SK-N-SH (cell line): ENCODE measurements at regions not wholly inside any gene's neighbourhood (a gene's known extent, or its start where the extent isn't known, plus 50 kb on each side); places are given as distances from the start of the nearest gene placed in this dataset.

ENCODE experiments used
- CTCF ChIA-PET: fragments of 300-600, 350-600 bp; formaldehyde crosslinking; extraction: SDS; loops from one replicate; lab custom pipeline; 2021; lab: Yijun Ruan, JAX
- POLR2A ChIA-PET: fragments of 350-600 bp; sonication (Branson Sonifier 250); formaldehyde crosslinking; extraction: SDS; loops from one replicate; lab custom pipeline; 2020; ENCODE audit warnings: antibody characterized with exemption, inconsistent platforms; lab: Yijun Ruan, JAX
- DNase-seq: peaks from one replicate; pipeline ENCODE4 v3.0.0; 2012
- H2AFZ ChIP-seq: fragments of 200-600 bp; sonication (generic); 2 replicates; pipeline ENCODE4 v1.8.1; 2016; ENCODE audit warnings: antibody characterized with exemption, mild to moderate bottlenecking, low read depth
- H3F3A ChIP-seq: fragments of 200-600 bp; sonication (generic); replicated peaks from 2 replicates; pipeline ENCODE3; 2016; ENCODE audit warnings: antibody characterized with exemption, mild to moderate bottlenecking; ENCODE audit not compliant: insufficient read depth
- H3K27ac ChIP-seq, 2 experiments: fragments of 200-500 bp in 1 of 2; fragments of 200-600 bp in 1 of 2; sonication (Bioruptor generic) in 1 of 2; sonication (generic), shearing (Covaris generic) in 1 of 2; 2 replicates each; pipeline versions ENCODE4 v1.5.1 to v1.6.1; 2014 to 2016; ENCODE audit warnings: low read depth in 2 of 2, inconsistent platforms in 1 of 2, low read length in 1 of 2, mild to moderate bottlenecking in 1 of 2, mixed read lengths in 1 of 2
- H3K27me3 ChIP-seq: fragments of 200-600 bp; sonication (generic), shearing (Covaris generic); 2 replicates; pipeline ENCODE4 v1.6.1; 2016; ENCODE audit warnings: mixed run types; ENCODE audit not compliant: insufficient read depth
- H3K36me3 ChIP-seq, 2 experiments: fragments of 200-500 bp in 1 of 2; fragments of 200-600 bp in 1 of 2; sonication (Bioruptor generic) in 1 of 2; sonication (generic) in 1 of 2; replicated peaks in 1 of 2; 2 replicates each; pipeline versions ENCODE3 to v1.5.1; 2014 to 2016; ENCODE audit warnings: low read length in 1 of 2, mild to moderate bottlenecking in 1 of 2; ENCODE audit not compliant: insufficient read depth in 2 of 2, control insufficient read depth in 1 of 2
- H3K4me1 ChIP-seq, 2 experiments: fragments of 200-500 bp in 1 of 2; fragments of 200-600 bp in 1 of 2; sonication (Bioruptor generic) in 1 of 2; sonication (generic), shearing (Covaris generic) in 1 of 2; 2 replicates each; pipeline versions ENCODE4 v1.5.1 to v1.6.1; 2014 to 2016; ENCODE audit warnings: low read depth in 1 of 2, low read length in 1 of 2, mixed run types in 1 of 2; ENCODE audit not compliant: insufficient read depth in 2 of 2, control insufficient read depth in 1 of 2
- H3K4me2 ChIP-seq: fragments of 200-600 bp; sonication (generic), shearing (Covaris generic); 2 replicates; pipeline ENCODE4 v1.6.1; 2017; ENCODE audit warnings: mixed run types
- H3K4me3 ChIP-seq, 2 experiments: fragments of 200-500 bp in 1 of 2; fragments of 200-600 bp in 1 of 2; sonication (Bioruptor generic) in 1 of 2; sonication (generic), shearing (Covaris generic) in 1 of 2; 2 replicates each; pipeline versions ENCODE4 v1.5.1 to v1.8.1; 2014 to 2016; ENCODE audit warnings: low read depth in 2 of 2, inconsistent platforms in 1 of 2, low read length in 1 of 2, mild to moderate bottlenecking in 1 of 2, mixed read lengths in 1 of 2, moderate library complexity in 1 of 2
- H3K79me2 ChIP-seq: fragments of 200-600 bp; sonication (generic); 2 replicates; pipeline ENCODE4 v1.8.1; 2017; ENCODE audit warnings: mild to moderate bottlenecking; ENCODE audit not compliant: insufficient read depth
- H3K9ac ChIP-seq: fragments of 200-600 bp; sonication (generic); 2 replicates; pipeline ENCODE4 v1.6.1; 2017; ENCODE audit warnings: mixed run types
- H3K9me2 ChIP-seq: fragments of 200-600 bp; sonication (generic); 2 replicates; pipeline ENCODE4 v1.6.1; 2017; ENCODE audit warnings: mixed run types
- H3K9me3 ChIP-seq: fragments of 200-600 bp; sonication (generic); 2 replicates; pipeline ENCODE4 v1.6.1; 2017; ENCODE audit warnings: mixed run types, mild to moderate bottlenecking, moderate library complexity
- H4K20me1 ChIP-seq: fragments of 200-600 bp; sonication (generic); 2 replicates; pipeline ENCODE4 v1.6.1; 2017; ENCODE audit warnings: mild to moderate bottlenecking, mixed run types; ENCODE audit not compliant: insufficient read depth
- CHD2 ChIP-seq: fragments of 150-350 bp; IDR thresholded peaks from 2 replicates; pipeline ENCODE4 v1.6.1; 2018; ENCODE audit warnings: low read length; ENCODE audit not compliant: partially characterized antibody
- ELF1 ChIP-seq: IDR thresholded peaks from 2 replicates; pipeline ENCODE4 v1.4.0; 2012
- EP300 ChIP-seq, 2 experiments: IDR thresholded peaks; 2 replicates each; pipeline versions ENCODE4 v1.4.0 to v1.6.1; 2012; ENCODE audit warnings: borderline replicate concordance in 1 of 2, low read depth in 1 of 2, low read length in 1 of 2
- FOXM1 ChIP-seq: IDR thresholded peaks from 2 replicates; pipeline ENCODE4 v1.4.0; 2012; ENCODE audit warnings: low read depth, mild to moderate bottlenecking
- GATA2 ChIP-seq: sonication (generic); formaldehyde crosslinking; IDR thresholded peaks from 2 replicates; pipeline ENCODE4 v1.5.0; 2020; ENCODE audit warnings: mild to moderate bottlenecking, missing genetic modification reagents
- JUND ChIP-seq: IDR thresholded peaks from 2 replicates; pipeline ENCODE4 v1.4.0; 2012
- MAX ChIP-seq: IDR thresholded peaks from 2 replicates; pipeline ENCODE4 v1.4.0; 2012; ENCODE audit warnings: low read depth
- MEF2A ChIP-seq: IDR thresholded peaks from 2 replicates; pipeline ENCODE4 v1.4.0; 2012; ENCODE audit warnings: low read depth, borderline replicate concordance
- NFIC ChIP-seq: IDR thresholded peaks from 2 replicates; pipeline ENCODE4 v1.4.0; 2012; ENCODE audit warnings: borderline replicate concordance
- NRF1 ChIP-seq: IDR thresholded peaks from 2 replicates; pipeline ENCODE4 v1.6.1; 2012; ENCODE audit warnings: low read depth, mild to moderate bottlenecking, low read length
- SMC3 ChIP-seq: IDR thresholded peaks from 2 replicates; pipeline ENCODE4 v1.6.1; 2012; ENCODE audit warnings: low read depth, low read length, improper control_type of control experiment
- TAF1 ChIP-seq: IDR thresholded peaks from 2 replicates; pipeline ENCODE4 v1.6.1; 2012; ENCODE audit warnings: low read depth, mild to moderate bottlenecking, low read length, moderate library complexity, borderline replicate concordance
- USF2 ChIP-seq: fragments of 150-350 bp; IDR thresholded peaks from 2 replicates; pipeline ENCODE4 v1.6.1; 2017; ENCODE audit warnings: antibody characterized with exemption, low read length, low read depth, borderline replicate concordance
- WGBS: methylation state at CpG from one replicate; pipeline ENCODE4 v1.1.6; 2017; ENCODE audit warnings: low lambda C conversion rate; 5-methylcytosine and 5-hydroxymethylcytosine counted together

GRCh38 chr22:48157676-48158075 is 1395.2 kb downstream of the TBC1D22A start:
- no peaks in the 10 kb centered on the region for H3K9me2 ChIP-seq
- DNase-seq: no peak
- no peaks in the 10 kb centered on the region for H3F3A ChIP-seq
- H3K36me3 ChIP-seq: no peaks in the 10 kb centered on the region
- H3K9me3 ChIP-seq: no peaks in the 10 kb centered on the region
- no peak overlapping the region for H2AFZ ChIP-seq
- H3K4me3 ChIP-seq: no peak overlapping the region
- ChIA-PET POLR2A (no interaction called here), CTCF (no interaction called here)
- 13% methylated on average over 9 of the region's 11 CpGs for WGBS
- no peak overlapping the region for H3K4me2 ChIP-seq
- H3K27me3 ChIP-seq: no peaks in the 10 kb centered on the region
- H3K4me1 ChIP-seq: no peaks in the 10 kb centered on the region
- H3K27ac ChIP-seq: no peak overlapping the region
- H3K9ac ChIP-seq: no peak overlapping the region
- TF ChIP-seq MAX: no peak
- TF ChIP-seq NFIC: no peak
- TF ChIP-seq ELF1: no peak
- no peak for TF ChIP-seq FOXM1
- no peak for TF ChIP-seq EP300 (IDR thresholded peaks at IDR 0.05; ENCODE audit: borderline replicate concordance in 1 of 2, low read depth in 1 of 2, low read length in 1 of 2)
- no peak for TF ChIP-seq SMC3
- TF ChIP-seq, all 33 proteins: peak for 0
- H3K79me2 ChIP-seq: no peaks in the 10 kb centered on the region
- H4K20me1 ChIP-seq: no peaks in the 10 kb centered on the region

- DNase-seq: no peak
These were observed 1394.3 kb downstream of the TBC1D22A start for GRCh38 chr22:48156603-48157355.

More at GRCh38 chr22:48156603-48157355, 1394.3 kb downstream of the TBC1D22A start:
- 24% methylated on average over 10 of the region's 12 CpGs for WGBS
- H3K27me3 ChIP-seq: no peaks in the 10 kb centered on the region
- H3F3A ChIP-seq: no peaks in the 10 kb centered on the region
- H3K4me3 ChIP-seq: no peak overlapping the region
- TF ChIP-seq GATA2 (no peak), MEF2A (no peak), NRF1 (no peak), CHD2 (no peak), JUND (no peak), USF2 (no peak), TAF1 (no peak)
- no peaks in the 10 kb centered on the region for H3K9me3 ChIP-seq
- H3K4me1 ChIP-seq: no peaks in the 10 kb centered on the region
- H3K9ac ChIP-seq: no peak overlapping the region
- no peaks in the 10 kb centered on the region for H3K9me2 ChIP-seq
- H3K4me2 ChIP-seq: no peak overlapping the region
- ChIA-PET CTCF (interaction anchor here (0.7 kb wide), 1 partner anchor 458 kb away, joined by 3 read pairs; no protein-coding TSS in a partner anchor), POLR2A (no interaction called here)
- H3K79me2 ChIP-seq: no peaks in the 10 kb centered on the region
- no peaks in the 10 kb centered on the region for H4K20me1 ChIP-seq
- no peaks in the 10 kb centered on the region for H3K36me3 ChIP-seq
- H2AFZ ChIP-seq: no peak overlapping the region
- H3K27ac ChIP-seq: no peak overlapping the region
